A549 (cell line): ENCODE measurements at regions not wholly inside any gene's neighbourhood (a gene's known extent, or its start where the extent isn't known, plus 50 kb on each side); places are given as distances from the start of the nearest gene placed in this dataset.

Experiments used
- EP300 ChIP-seq, 2 experiments: fragments of >200 bp; sonication (Bioruptor Twin); formaldehyde crosslinking; IDR thresholded peaks; 2 replicates in 1 of 2; 3 replicates in 1 of 2; pipeline ENCODE4 v1.6.1; 2016 to 2017
- FOSL2 ChIP-seq, 2 experiments: fragments of 450-650 bp in 1 of 2; fragments of >200 bp in 1 of 2; sonication (Bioruptor Twin) in 1 of 2; formaldehyde crosslinking; IDR thresholded peaks; 2 replicates each; pipeline versions ENCODE4 v1.5.0 to v1.6.1; 2016 to 2020; ENCODE audit warnings: mild to moderate bottlenecking in 1 of 2, moderate library complexity in 1 of 2
- GATA3 ChIP-seq: IDR thresholded peaks from 2 replicates; pipeline ENCODE4 v1.6.1; 2012; ENCODE audit warnings: borderline replicate concordance
- JUN ChIP-seq, 2 experiments: fragments of >200 bp; sonication (Bioruptor Twin); formaldehyde crosslinking; IDR thresholded peaks; 2 replicates in 1 of 2; 3 replicates in 1 of 2; pipeline ENCODE4 v1.6.1; 2016 to 2017
- MYC ChIP-seq: IDR thresholded peaks from 2 replicates; pipeline ENCODE4 v1.6.1; 2012; ENCODE audit warnings: mild to moderate bottlenecking, inconsistent platforms, low read length, improper control_type of control experiment, borderline replicate concordance
- POLR2A ChIP-seq: IDR thresholded peaks from 2 replicates; pipeline ENCODE4 v1.6.1; 2012; ENCODE audit warnings: mild to moderate bottlenecking, low read length
- RCOR1 ChIP-seq: fragments of 150-350 bp; IDR thresholded peaks from 2 replicates; pipeline ENCODE4 v1.6.1; 2014; ENCODE audit warnings: antibody characterized with exemption, low read length, low read depth
- SMC3 ChIP-seq: fragments of >200 bp; sonication (Bioruptor Twin); formaldehyde crosslinking; IDR thresholded peaks from 3 replicates; pipeline ENCODE4 v1.6.1; 2018; ENCODE audit warnings: inconsistent platforms
- TF ChIP-seq, protein P1 (sequence below): fragments of >200 bp; sonication (Bioruptor Twin); formaldehyde crosslinking; IDR thresholded peaks from 3 replicates; pipeline ENCODE4 v1.5.1; 2016
- TF ChIP-seq, protein P2 (sequence below): fragments of 450-650 bp; IDR thresholded peaks from 2 replicates; pipeline ENCODE4 v1.6.1; 2014; ENCODE audit warnings: antibody characterized with exemption
- TF ChIP-seq, protein P3 (sequence below): IDR thresholded peaks from 2 replicates; pipeline ENCODE4 v1.6.1; 2012
- TF ChIP-seq, protein P4 (sequence below): fragments of 250-450 bp; sonication (Bioruptor Pico); IDR thresholded peaks from 2 replicates; pipeline ENCODE4 v1.5.0; 2021; ENCODE audit warnings: mild to moderate bottlenecking, moderate library complexity, borderline replicate concordance

DNA sequence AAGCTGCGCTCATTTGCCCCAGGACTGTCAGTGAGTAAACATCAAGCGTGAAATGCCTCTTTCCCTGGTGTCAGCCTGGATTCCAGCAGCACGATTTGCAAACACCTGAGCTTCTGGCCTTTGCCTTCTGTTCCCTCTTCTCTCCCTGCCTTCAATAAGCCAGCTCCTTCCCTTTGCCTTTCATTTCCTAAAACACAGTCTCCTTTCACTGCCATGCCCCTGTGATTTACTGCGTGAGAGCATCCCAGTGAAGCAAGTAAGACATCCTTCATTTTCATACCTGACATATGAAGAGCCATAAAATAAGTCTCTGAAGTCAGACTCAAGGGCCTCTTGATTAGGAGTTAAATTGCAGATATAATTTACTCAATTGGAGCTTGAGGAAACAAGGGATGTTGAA, 681.8 kb downstream of the TYW1 start:
- TF ChIP-seq POLR2A, result no peak
- TF ChIP-seq, protein P1, sequence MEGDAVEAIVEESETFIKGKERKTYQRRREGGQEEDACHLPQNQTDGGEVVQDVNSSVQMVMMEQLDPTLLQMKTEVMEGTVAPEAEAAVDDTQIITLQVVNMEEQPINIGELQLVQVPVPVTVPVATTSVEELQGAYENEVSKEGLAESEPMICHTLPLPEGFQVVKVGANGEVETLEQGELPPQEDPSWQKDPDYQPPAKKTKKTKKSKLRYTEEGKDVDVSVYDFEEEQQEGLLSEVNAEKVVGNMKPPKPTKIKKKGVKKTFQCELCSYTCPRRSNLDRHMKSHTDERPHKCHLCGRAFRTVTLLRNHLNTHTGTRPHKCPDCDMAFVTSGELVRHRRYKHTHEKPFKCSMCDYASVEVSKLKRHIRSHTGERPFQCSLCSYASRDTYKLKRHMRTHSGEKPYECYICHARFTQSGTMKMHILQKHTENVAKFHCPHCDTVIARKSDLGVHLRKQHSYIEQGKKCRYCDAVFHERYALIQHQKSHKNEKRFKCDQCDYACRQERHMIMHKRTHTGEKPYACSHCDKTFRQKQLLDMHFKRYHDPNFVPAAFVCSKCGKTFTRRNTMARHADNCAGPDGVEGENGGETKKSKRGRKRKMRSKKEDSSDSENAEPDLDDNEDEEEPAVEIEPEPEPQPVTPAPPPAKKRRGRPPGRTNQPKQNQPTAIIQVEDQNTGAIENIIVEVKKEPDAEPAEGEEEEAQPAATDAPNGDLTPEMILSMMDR, result no peak
- TF ChIP-seq MYC, result no peak
- TF ChIP-seq JUN (IDR thresholded peaks at IDR 0.05), result no peak
- TF ChIP-seq, protein P2, sequence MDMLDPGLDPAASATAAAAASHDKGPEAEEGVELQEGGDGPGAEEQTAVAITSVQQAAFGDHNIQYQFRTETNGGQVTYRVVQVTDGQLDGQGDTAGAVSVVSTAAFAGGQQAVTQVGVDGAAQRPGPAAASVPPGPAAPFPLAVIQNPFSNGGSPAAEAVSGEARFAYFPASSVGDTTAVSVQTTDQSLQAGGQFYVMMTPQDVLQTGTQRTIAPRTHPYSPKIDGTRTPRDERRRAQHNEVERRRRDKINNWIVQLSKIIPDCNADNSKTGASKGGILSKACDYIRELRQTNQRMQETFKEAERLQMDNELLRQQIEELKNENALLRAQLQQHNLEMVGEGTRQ, result no peak
- no peak for TF ChIP-seq EP300 (IDR thresholded peaks at IDR 0.05)
- no peak for TF ChIP-seq FOSL2 (IDR thresholded peaks at IDR 0.05)
- no peak for TF ChIP-seq FOSL2 (CRISPR knock-in tag; IDR thresholded peaks at IDR 0.05)
- no peak for TF ChIP-seq GATA3
- TF ChIP-seq RCOR1, result no peak
- no peak for TF ChIP-seq SMC3
- TF ChIP-seq, protein P3, sequence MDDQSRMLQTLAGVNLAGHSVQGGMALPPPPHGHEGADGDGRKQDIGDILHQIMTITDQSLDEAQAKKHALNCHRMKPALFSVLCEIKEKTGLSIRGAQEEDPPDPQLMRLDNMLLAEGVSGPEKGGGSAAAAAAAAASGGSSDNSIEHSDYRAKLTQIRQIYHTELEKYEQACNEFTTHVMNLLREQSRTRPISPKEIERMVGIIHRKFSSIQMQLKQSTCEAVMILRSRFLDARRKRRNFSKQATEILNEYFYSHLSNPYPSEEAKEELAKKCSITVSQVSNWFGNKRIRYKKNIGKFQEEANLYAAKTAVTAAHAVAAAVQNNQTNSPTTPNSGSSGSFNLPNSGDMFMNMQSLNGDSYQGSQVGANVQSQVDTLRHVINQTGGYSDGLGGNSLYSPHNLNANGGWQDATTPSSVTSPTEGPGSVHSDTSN, result no peak
- TF ChIP-seq, protein P4, sequence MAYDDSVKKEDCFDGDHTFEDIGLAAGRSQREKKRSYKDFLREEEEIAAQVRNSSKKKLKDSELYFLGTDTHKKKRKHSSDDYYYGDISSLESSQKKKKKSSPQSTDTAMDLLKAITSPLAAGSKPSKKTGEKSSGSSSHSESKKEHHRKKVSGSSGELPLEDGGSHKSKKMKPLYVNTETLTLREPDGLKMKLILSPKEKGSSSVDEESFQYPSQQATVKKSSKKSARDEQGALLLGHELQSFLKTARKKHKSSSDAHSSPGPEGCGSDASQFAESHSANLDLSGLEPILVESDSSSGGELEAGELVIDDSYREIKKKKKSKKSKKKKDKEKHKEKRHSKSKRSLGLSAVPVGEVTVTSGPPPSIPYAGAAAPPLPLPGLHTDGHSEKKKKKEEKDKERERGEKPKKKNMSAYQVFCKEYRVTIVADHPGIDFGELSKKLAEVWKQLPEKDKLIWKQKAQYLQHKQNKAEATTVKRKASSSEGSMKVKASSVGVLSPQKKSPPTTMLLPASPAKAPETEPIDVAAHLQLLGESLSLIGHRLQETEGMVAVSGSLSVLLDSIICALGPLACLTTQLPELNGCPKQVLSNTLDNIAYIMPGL (CRISPR knock-in tag), result no peak
